Smooth muscle cell (in vitro differentiated cells): ENCODE measurements at regions not wholly inside any gene's neighbourhood (a gene's known extent, or its start where the extent isn't known, plus 50 kb on each side); places are given as distances from the start of the nearest gene placed in this dataset.
A peak's percentile ranks its signal among the peaks of the same experiment; 100 is the strongest.

ENCODE experiments used
- DNase-seq: peaks from one replicate; lab custom pipeline; 2025; ENCODE audit not compliant: unreplicated experiment; lab: John Stamatoyannopoulos, UW
- H2AFZ ChIP-seq: fragments of 200-600 bp; sonication (generic); 2 replicates; pipeline ENCODE4 v1.6.0; 2016; ENCODE audit warnings: antibody characterized with exemption, low read depth, mild to moderate bottlenecking
- H3F3A ChIP-seq: fragments of 200-600 bp; sonication (generic); 2 replicates; pipeline ENCODE4 v1.6.0; 2017; ENCODE audit warnings: antibody characterized with exemption, low read depth
- H3K27ac ChIP-seq: fragments of 200-600 bp; sonication (generic); 2 replicates; pipeline ENCODE4 v1.5.1; 2016; ENCODE audit warnings: low read depth, mild to moderate bottlenecking
- H3K27me3 ChIP-seq: fragments of 200-600 bp; sonication (generic); 2 replicates; pipeline ENCODE4 v1.6.1; 2016; ENCODE audit warnings: low read depth, mild to moderate bottlenecking
- H3K36me3 ChIP-seq: fragments of 200-600 bp; sonication (generic); 2 replicates; pipeline ENCODE4 v1.5.1; 2016; ENCODE audit warnings: low read depth
- H3K4me1 ChIP-seq: fragments of 200-600 bp; sonication (generic); 2 replicates; pipeline ENCODE4 v1.5.1; 2016; ENCODE audit warnings: low read depth
- H3K4me2 ChIP-seq: fragments of 200-600 bp; sonication (generic); 2 replicates; pipeline ENCODE4 v1.6.0; 2016; ENCODE audit warnings: mild to moderate bottlenecking
- H3K4me3 ChIP-seq: fragments of 200-600 bp; sonication (generic); 2 replicates; pipeline ENCODE4 v1.5.1; 2016; ENCODE audit warnings: mild to moderate bottlenecking
- H3K79me2 ChIP-seq: fragments of 200-600 bp; sonication (generic); 2 replicates; pipeline ENCODE4 v1.6.0; 2016; ENCODE audit warnings: low read depth, mild to moderate bottlenecking
- H3K9ac ChIP-seq: fragments of 200-600 bp; sonication (generic); 2 replicates; pipeline ENCODE4 v1.6.0; 2016; ENCODE audit warnings: low read depth
- H3K9me3 ChIP-seq: fragments of 200-600 bp; sonication (generic); replicated peaks from 2 replicates; pipeline ENCODE4 v1.5.1; 2016; ENCODE audit warnings: low read depth
- H4K20me1 ChIP-seq: fragments of 200-600 bp; sonication (generic); 2 replicates; pipeline ENCODE4 v1.6.0; 2016; ENCODE audit warnings: low read depth
- WGBS: methylation state at CpG from one replicate; pipeline ENCODE4 v1.1.7; 2016; ENCODE audit warnings: low lambda C conversion rate; 5-methylcytosine and 5-hydroxymethylcytosine counted together
- TF ChIP-seq, protein P1 (sequence below): fragments of 200-600 bp; sonication (generic); IDR thresholded peaks from 2 replicates; pipeline ENCODE4 v1.5.1; 2017; ENCODE audit warnings: borderline replicate concordance, mild to moderate bottlenecking, antibody characterized with exemption; ENCODE audit not compliant: insufficient read depth, poor library complexity, severe bottlenecking

DNA sequence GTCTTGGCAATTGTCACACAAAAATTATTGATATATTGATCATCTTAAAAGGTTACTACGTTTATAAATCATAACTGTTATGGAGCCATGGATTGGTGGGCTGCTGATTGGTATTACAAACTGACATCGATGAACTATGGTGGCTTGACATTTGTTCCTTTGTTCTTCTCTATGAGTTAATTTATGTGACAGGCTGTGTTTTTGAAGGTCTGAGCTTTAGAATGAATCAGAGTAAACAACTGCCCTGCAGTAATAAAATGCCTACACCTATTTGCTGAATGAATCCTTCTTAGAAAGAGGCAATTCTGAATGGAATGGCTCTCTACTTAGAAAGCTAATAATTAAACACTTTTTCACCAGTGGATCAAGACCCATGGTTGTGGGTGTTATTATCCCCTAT is 506.3 kb upstream of the SPTLC3 start:
- H3F3A ChIP-seq = no peaks in the 10 kb centered on the region
- H3K4me3 ChIP-seq = no peak overlapping the region
- H3K4me2 ChIP-seq = no peak overlapping the region
- no peak overlapping the region for H3K27ac ChIP-seq
- DNase-seq = no peak
- H3K9ac ChIP-seq = no peak overlapping the region
- H3K79me2 ChIP-seq = no peaks in the 10 kb centered on the region
- H3K4me1 ChIP-seq = no peaks in the 10 kb centered on the region
- 84% methylated on average over 2 of the region's 2 CpGs for WGBS
- no peaks in the 10 kb centered on the region for H3K27me3 ChIP-seq
- H2AFZ ChIP-seq = no peak overlapping the region
- no peaks in the 10 kb centered on the region for H3K36me3 ChIP-seq
- TF ChIP-seq, protein P1, sequence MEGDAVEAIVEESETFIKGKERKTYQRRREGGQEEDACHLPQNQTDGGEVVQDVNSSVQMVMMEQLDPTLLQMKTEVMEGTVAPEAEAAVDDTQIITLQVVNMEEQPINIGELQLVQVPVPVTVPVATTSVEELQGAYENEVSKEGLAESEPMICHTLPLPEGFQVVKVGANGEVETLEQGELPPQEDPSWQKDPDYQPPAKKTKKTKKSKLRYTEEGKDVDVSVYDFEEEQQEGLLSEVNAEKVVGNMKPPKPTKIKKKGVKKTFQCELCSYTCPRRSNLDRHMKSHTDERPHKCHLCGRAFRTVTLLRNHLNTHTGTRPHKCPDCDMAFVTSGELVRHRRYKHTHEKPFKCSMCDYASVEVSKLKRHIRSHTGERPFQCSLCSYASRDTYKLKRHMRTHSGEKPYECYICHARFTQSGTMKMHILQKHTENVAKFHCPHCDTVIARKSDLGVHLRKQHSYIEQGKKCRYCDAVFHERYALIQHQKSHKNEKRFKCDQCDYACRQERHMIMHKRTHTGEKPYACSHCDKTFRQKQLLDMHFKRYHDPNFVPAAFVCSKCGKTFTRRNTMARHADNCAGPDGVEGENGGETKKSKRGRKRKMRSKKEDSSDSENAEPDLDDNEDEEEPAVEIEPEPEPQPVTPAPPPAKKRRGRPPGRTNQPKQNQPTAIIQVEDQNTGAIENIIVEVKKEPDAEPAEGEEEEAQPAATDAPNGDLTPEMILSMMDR = no peak
- H3K9me3 ChIP-seq = no peaks in the 10 kb centered on the region
- no peaks in the 10 kb centered on the region for H4K20me1 ChIP-seq

DNA sequence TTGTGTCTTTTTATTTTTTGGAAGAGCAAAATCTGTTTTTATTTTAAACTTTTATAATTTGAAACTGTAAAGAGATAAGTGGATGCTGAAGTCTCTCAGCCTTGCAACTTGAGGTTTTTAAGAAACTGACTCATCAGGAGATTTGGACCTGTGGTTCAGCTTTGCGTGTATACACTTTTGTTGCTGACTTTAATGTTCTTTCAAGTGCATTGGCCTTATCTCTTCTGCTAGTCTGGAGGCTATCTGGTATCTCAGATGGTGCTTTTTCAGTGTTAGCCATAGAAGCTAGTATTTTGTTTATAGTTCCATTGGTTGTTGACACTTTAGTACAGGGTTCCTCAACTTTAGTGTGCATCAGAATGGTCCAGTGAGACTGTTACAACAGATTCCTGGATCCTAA is 504.0 kb upstream of the SPTLC3 start:
- Histone ChIP-seq H3K36me3 (no peaks in the 10 kb centered on the region), H3K4me2 (peak overlapping the region; percentile 36), H3K4me1 (no peaks in the 10 kb centered on the region), H3K9ac (no peak overlapping the region), H3K4me3 (no peak overlapping the region), H4K20me1 (no peaks in the 10 kb centered on the region), H3F3A (no peaks in the 10 kb centered on the region), H3K27me3 (no peaks in the 10 kb centered on the region), H2AFZ (no peak overlapping the region), H3K27ac (peak overlapping the region; percentile 64), H3K9me3 (no peaks in the 10 kb centered on the region), H3K79me2 (no peaks in the 10 kb centered on the region)
- TF ChIP-seq, protein P1 = no peak
- WGBS = 0% methylated on average over 1 of the region's 1 CpG
- DNase-seq = no peak

DNA sequence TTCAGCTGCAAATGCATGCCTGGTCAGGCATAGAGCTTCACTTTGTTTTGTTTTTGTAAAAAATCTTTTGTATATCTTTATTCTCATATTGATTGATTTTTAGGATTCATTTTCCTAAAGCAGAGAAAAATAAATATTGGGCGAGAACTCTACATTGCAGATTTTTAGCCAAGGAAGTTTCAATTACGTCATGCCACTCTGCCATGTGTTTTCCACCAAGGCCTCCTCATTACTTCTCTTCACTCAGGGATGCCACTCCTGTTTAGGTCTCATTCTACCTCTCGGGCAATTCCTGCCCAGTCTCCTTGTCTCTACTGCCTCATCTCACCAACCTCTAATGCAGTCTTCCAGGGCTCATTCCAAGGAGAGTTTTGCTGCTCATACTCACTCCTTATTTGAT is 497.3 kb upstream of the SPTLC3 start:
- Histone ChIP-seq H3K36me3 (no peaks in the 10 kb centered on the region), H3F3A (no peaks in the 10 kb centered on the region), H2AFZ (no peak overlapping the region), H3K9me3 (no peaks in the 10 kb centered on the region), H3K79me2 (no peaks in the 10 kb centered on the region), H4K20me1 (no peaks in the 10 kb centered on the region), H3K27me3 (no peaks in the 10 kb centered on the region), H3K4me2 (no peak overlapping the region), H3K9ac (no peak overlapping the region), H3K4me3 (no peak overlapping the region), H3K27ac (no peak overlapping the region), H3K4me1 (no peaks in the 10 kb centered on the region)
- 93% methylated on average over 3 of the region's 3 CpGs for WGBS
- TF ChIP-seq, protein P1 = no peak
- DNase-seq = no peak

DNA sequence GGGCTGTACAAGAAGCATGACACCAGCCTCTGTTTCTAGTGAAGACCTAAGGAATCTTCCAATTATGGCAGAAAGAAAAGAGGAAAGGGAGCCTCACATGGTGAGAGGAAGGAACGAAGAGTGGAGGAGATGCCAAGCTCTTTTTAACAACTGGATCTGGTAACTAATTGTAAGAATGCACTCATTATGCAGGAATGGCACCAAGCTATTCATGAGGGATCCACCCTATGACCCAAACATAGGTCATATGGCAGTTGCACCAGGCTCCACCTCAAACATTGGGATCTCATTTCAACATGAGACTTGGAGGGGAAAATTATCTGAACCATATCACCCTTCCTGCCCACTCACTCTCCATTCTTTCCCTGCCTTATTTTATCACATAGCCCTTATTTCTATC is 496.0 kb upstream of the SPTLC3 start:
- Histone ChIP-seq H3K9me3 (no peaks in the 10 kb centered on the region), H2AFZ (no peak overlapping the region), H3F3A (no peaks in the 10 kb centered on the region), H3K4me2 (no peak overlapping the region), H4K20me1 (no peaks in the 10 kb centered on the region), H3K4me1 (no peaks in the 10 kb centered on the region), H3K79me2 (no peaks in the 10 kb centered on the region), H3K27ac (no peak overlapping the region), H3K27me3 (no peaks in the 10 kb centered on the region), H3K4me3 (no peak overlapping the region), H3K36me3 (no peaks in the 10 kb centered on the region), H3K9ac (no peak overlapping the region)
- WGBS = 61% methylated on average over 1 of the region's 1 CpG
- DNase-seq = no peak
- TF ChIP-seq, protein P1 = no peak
